ENCODE measurements at regions not wholly inside any gene's neighbourhood (a gene's known extent, or its start where the extent isn't known, plus 50 kb on each side); places are given as distances from the start of the nearest gene placed in this dataset.

- no peaks in the 10 kb centered on the region for H3K36me3 Mint-ChIP-seq
- TF ChIP-seq CTCF (IDR thresholded peaks at IDR 0.05; ENCODE audit: unreplicated experiment) = no peak
- no peak overlapping the region for H3K27ac Mint-ChIP-seq
- H3K4me1 Mint-ChIP-seq = peaks cover 53% of the 10 kb centered on the region
- DNase-seq (ENCODE audit: low spot score in 2 of 2, unreplicated experiment in 2 of 2) = no peak
- H3K9me3 Mint-ChIP-seq = no peaks in the 10 kb centered on the region
- peaks cover 2% of the 10 kb centered on the region for H3K27me3 Mint-ChIP-seq (ENCODE audit: low read depth)
- H3K4me3 Mint-ChIP-seq = no peak overlapping the region
These were observed 427.8 kb upstream of the NPVF start for GRCh38 chr7:25656071-25656470.

GRCh38 chr7:25656581-25657026 lies 428.3 kb upstream of the NPVF start:
- TF ChIP-seq CTCF (IDR thresholded peaks at IDR 0.05; ENCODE audit: unreplicated experiment) = no peak
- Mint-ChIP-seq H3K27ac (no peak overlapping the region), H3K9me3 (no peaks in the 10 kb centered on the region), H3K36me3 (no peaks in the 10 kb centered on the region), H3K27me3 (ENCODE audit: low read depth) (peaks cover 2% of the 10 kb centered on the region), H3K4me1 (peaks cover 53% of the 10 kb centered on the region), H3K4me3 (no peak overlapping the region)
- no peak for DNase-seq (ENCODE audit: low spot score in 2 of 2, unreplicated experiment in 2 of 2)

DNA sequence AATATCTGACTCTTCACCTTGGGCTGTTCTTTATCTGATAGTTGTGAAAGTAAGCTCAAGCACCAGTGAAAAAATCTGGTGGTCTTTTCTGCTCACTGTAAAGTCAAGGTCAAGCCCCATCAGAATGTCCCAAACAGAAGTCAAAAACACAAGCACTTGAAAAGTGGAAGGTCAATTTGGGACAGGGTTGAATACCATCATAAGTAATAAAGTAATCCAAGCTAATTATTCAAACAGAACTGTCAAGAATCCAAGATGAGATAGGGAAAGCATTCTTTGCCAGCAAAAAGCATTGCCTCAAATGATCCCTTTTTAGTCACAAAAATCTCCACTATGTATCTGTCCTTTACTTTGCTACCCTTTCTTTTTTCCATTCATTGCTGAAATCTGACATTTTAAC lies 430.1 kb upstream of the NPVF start:
- H3K9me3 Mint-ChIP-seq = peaks cover 4% of the 10 kb centered on the region
- H3K27ac Mint-ChIP-seq = no peak overlapping the region
- TF ChIP-seq CTCF (IDR thresholded peaks at IDR 0.05; ENCODE audit: unreplicated experiment) = no peak
- H3K27me3 Mint-ChIP-seq (ENCODE audit: low read depth) = peaks cover 2% of the 10 kb centered on the region
- H3K36me3 Mint-ChIP-seq = no peaks in the 10 kb centered on the region
- peaks cover 49% of the 10 kb centered on the region for H3K4me1 Mint-ChIP-seq
- no peak overlapping the region for H3K4me3 Mint-ChIP-seq
- no peak for DNase-seq (ENCODE audit: low spot score in 2 of 2, unreplicated experiment in 2 of 2)

GRCh38 chr7:25659841-25660240 lies 431.6 kb upstream of the NPVF start:
- H3K4me3 Mint-ChIP-seq = no peak overlapping the region
- peaks cover 2% of the 10 kb centered on the region for H3K27me3 Mint-ChIP-seq (ENCODE audit: low read depth)
- DNase-seq (ENCODE audit: low spot score in 2 of 2, unreplicated experiment in 2 of 2) = no peak
- H3K9me3 Mint-ChIP-seq = peaks cover 4% of the 10 kb centered on the region
- no peaks in the 10 kb centered on the region for H3K36me3 Mint-ChIP-seq
- no peak for TF ChIP-seq CTCF (IDR thresholded peaks at IDR 0.05; ENCODE audit: unreplicated experiment)
- H3K27ac Mint-ChIP-seq = no peak overlapping the region
- peaks cover 55% of the 10 kb centered on the region for H3K4me1 Mint-ChIP-seq

- Mint-ChIP-seq H3K36me3 (no peaks in the 10 kb centered on the region), H3K27ac (no peak overlapping the region), H3K27me3 (ENCODE audit: low read depth) (peaks cover 2% of the 10 kb centered on the region), H3K4me1 (peaks cover 49% of the 10 kb centered on the region), H3K4me3 (no peak overlapping the region), H3K9me3 (peaks cover 4% of the 10 kb centered on the region)
- DNase-seq (ENCODE audit: low spot score in 2 of 2, unreplicated experiment in 2 of 2) = no peak
- no peak for TF ChIP-seq CTCF (IDR thresholded peaks at IDR 0.05; ENCODE audit: unreplicated experiment)
These were observed 434.8 kb upstream of the NPVF start for GRCh38 chr7:25662841-25663800.

Measured in mesothelial cell of epicardium (in vitro differentiated cells).